HCT116 (cell line): ENCODE measurements at regions not wholly inside any gene's neighbourhood (a gene's known extent, or its start where the extent isn't known, plus 50 kb on each side); places are given as distances from the start of the nearest gene placed in this dataset.

Experiments
- ATAC-seq: fragments of 200-7000 bp; cut with Tn5 transposase; 2 replicates; pipeline ENCODE4 v1.9.1; 2020; ENCODE audit warnings: mild to moderate bottlenecking, moderate library complexity
- BruUV-seq: library from RNA; stranded (reverse); fragments of 400-500 nt; replicated peaks from 2 replicates; lab custom pipeline; 2021; lab: Mats Ljungman, UMichigan
- CTCF ChIA-PET: fragments of 300-600 bp; sonication (Branson Sonifier 250); formaldehyde crosslinking; loops from one replicate; lab custom pipeline; 2021; ENCODE audit warnings: antibody characterized with exemption; lab: Charles Lee
- POLR2A ChIA-PET: fragments of 300-600, 350-600 bp; sonication (Branson Sonifier 250); formaldehyde crosslinking; loops from one replicate; lab custom pipeline; 2021; ENCODE audit warnings: antibody characterized with exemption; lab: Charles Lee
- RAD21 ChIA-PET, 2 experiments: fragments of 300-600 bp; sonication (Branson Sonifier 250); formaldehyde crosslinking; loops; one replicate each; lab custom pipeline; 2023; ENCODE audit warnings: low total read pairs in 2 of 2; ENCODE audit not compliant: uncharacterized antibody in 2 of 2, unreplicated experiment in 2 of 2, low non-redundant PET in 1 of 2; lab: Charles Lee
- DNase-seq: peaks from one replicate; pipeline ENCODE4 v3.0.0-alpha.2; 2010; ENCODE audit warnings: low read depth, low spot score
- H2AFZ ChIP-seq: fragments of 200-600 bp; shearing (Covaris generic), sonication (generic); 2 replicates; pipeline ENCODE4 v1.6.1; 2017; ENCODE audit warnings: low read depth, mixed run types, mixed read lengths, antibody characterized with exemption, low read length; ENCODE audit not compliant: poor library complexity, severe bottlenecking
- H3K27ac ChIP-seq: 2 replicates; pipeline ENCODE4 v1.5.1; 2012; ENCODE audit warnings: low read depth, low read length
- H3K27me3 ChIP-seq: fragments of 200-600 bp; sonication (generic); 2 replicates; pipeline ENCODE4 v1.6.1; 2016; ENCODE audit warnings: mixed run types, low read length, mixed read lengths; ENCODE audit not compliant: insufficient read depth
- H3K36me3 ChIP-seq, 2 experiments: fragments of 200-500 bp in 1 of 2; fragments of 200-600 bp in 1 of 2; sonication (Bioruptor generic) in 1 of 2; sonication (generic) in 1 of 2; 2 replicates each; pipeline versions ENCODE4 v1.5.1 to v1.6.1; 2014 to 2016; ENCODE audit warnings: low read length in 2 of 2, inconsistent platforms in 1 of 2, mixed read lengths in 1 of 2, mixed run types in 1 of 2; ENCODE audit not compliant: insufficient read depth in 2 of 2, control insufficient read depth in 1 of 2
- H3K4me1 ChIP-seq, 2 experiments: fragments of 200-600 bp in 1 of 2; sonication (generic) in 1 of 2; 2 replicates each; pipeline versions ENCODE4 v1.5.1 to v1.6.1; 2012 to 2017; ENCODE audit warnings: low read length in 2 of 2, inconsistent platforms in 1 of 2, mild to moderate bottlenecking in 1 of 2, mixed read lengths in 1 of 2, mixed run types in 1 of 2, moderate library complexity in 1 of 2; ENCODE audit not compliant: insufficient read depth in 2 of 2, control insufficient read depth in 1 of 2
- H3K4me2 ChIP-seq: fragments of 200-600 bp; sonication (generic); 2 replicates; pipeline ENCODE4 v1.6.1; 2017; ENCODE audit warnings: mixed run types, low read length, mixed read lengths
- H3K4me3 ChIP-seq, 2 experiments: fragments of 200-600 bp in 1 of 2; sonication (generic) in 1 of 2; replicated peaks in 1 of 2; 2 replicates each; pipeline ENCODE4 v1.5.1; 2011 to 2016; ENCODE audit warnings: low read length in 2 of 2, control low read depth in 1 of 2, low read depth in 1 of 2, mild to moderate bottlenecking in 1 of 2, mixed read lengths in 1 of 2, mixed run types in 1 of 2
- H3K79me2 ChIP-seq: fragments of 200-600 bp; sonication (generic); 2 replicates; pipeline ENCODE4 v1.6.1; 2017; ENCODE audit warnings: mild to moderate bottlenecking, mixed run types, low read length, moderate library complexity, mixed read lengths; ENCODE audit not compliant: insufficient read depth
- H3K9ac ChIP-seq: fragments of 200-600 bp; sonication (generic); 2 replicates; pipeline ENCODE4 v1.6.1; 2016; ENCODE audit warnings: low read length, mixed read lengths
- H3K9me2 ChIP-seq: fragments of 200-600 bp; sonication (generic), shearing (Covaris generic); 2 replicates; pipeline ENCODE4 v1.6.1; 2017; ENCODE audit warnings: mixed run types, mild to moderate bottlenecking, moderate library complexity; ENCODE audit not compliant: insufficient read depth
- H3K9me3 ChIP-seq, 2 experiments: fragments of 200-500 bp in 1 of 2; fragments of 200-600 bp in 1 of 2; sonication (Bioruptor generic) in 1 of 2; sonication (generic) in 1 of 2; 2 replicates each; pipeline ENCODE4 v1.6.1; 2014 to 2017; ENCODE audit warnings: low read length in 2 of 2, mixed read lengths in 2 of 2, inconsistent platforms in 1 of 2, low read depth in 1 of 2, mild to moderate bottlenecking in 1 of 2, mixed run types in 1 of 2, moderate library complexity in 1 of 2; ENCODE audit not compliant: control insufficient read depth in 1 of 2, insufficient read depth in 1 of 2
- H4K20me1 ChIP-seq: fragments of 200-600 bp; sonication (generic), shearing (Covaris generic); 2 replicates; pipeline ENCODE4 v1.6.1; 2017; ENCODE audit warnings: mixed run types, mild to moderate bottlenecking, moderate library complexity; ENCODE audit not compliant: insufficient read depth
- ATF3 ChIP-seq: IDR thresholded peaks from 2 replicates; pipeline ENCODE4 v1.6.1; 2012
- CBX3 ChIP-seq: IDR thresholded peaks from 2 replicates; pipeline ENCODE4 v1.6.1; 2012; ENCODE audit warnings: low read depth
- CEBPB ChIP-seq: IDR thresholded peaks from 2 replicates; pipeline ENCODE4 v1.6.1; 2012; ENCODE audit warnings: low read depth
- ELF1 ChIP-seq: IDR thresholded peaks from 2 replicates; pipeline ENCODE4 v1.6.1; 2012; ENCODE audit warnings: low read depth, borderline replicate concordance
- EZH2 ChIP-seq: fragments of 200-600 bp; sonication (generic); IDR thresholded peaks from 2 replicates; pipeline ENCODE4 v1.6.1; 2017; ENCODE audit warnings: antibody characterized with exemption, mixed run types
- EZH2phosphoT487 ChIP-seq: fragments of 200-600 bp; IDR thresholded peaks from 2 replicates; pipeline ENCODE4 v1.6.1; 2018; ENCODE audit warnings: antibody characterized with exemption, borderline replicate concordance
- FOSL1 ChIP-seq: IDR thresholded peaks from 2 replicates; pipeline ENCODE4 v1.6.1; 2012; ENCODE audit warnings: low read depth
- POLR2AphosphoS5 ChIP-seq: IDR thresholded peaks from 2 replicates; pipeline ENCODE4 v1.6.1; 2011; ENCODE audit warnings: mild to moderate bottlenecking, low read depth, low read length, moderate library complexity
- SIN3A ChIP-seq: IDR thresholded peaks from 2 replicates; pipeline ENCODE4 v1.6.1; 2012; ENCODE audit warnings: low read depth
- SP1 ChIP-seq: IDR thresholded peaks from 2 replicates; pipeline ENCODE4 v1.6.1; 2012; ENCODE audit warnings: low read depth
- SRF ChIP-seq: IDR thresholded peaks from 2 replicates; pipeline ENCODE4 v1.6.1; 2012; ENCODE audit warnings: low read depth
- TCF7L2 ChIP-seq: IDR thresholded peaks from 2 replicates; pipeline ENCODE4 v1.7.0; 2011; ENCODE audit warnings: borderline replicate concordance, inconsistent platforms; ENCODE audit not compliant: insufficient read depth, insufficient read length; ENCODE audit errors: extremely low read depth
- ZFX ChIP-seq: fragments of 450-650 bp; IDR thresholded peaks from 2 replicates; pipeline ENCODE4 v1.6.1; 2017
- ZNF274 ChIP-seq: fragments of 200-500 bp; sonication (Bioruptor generic); IDR thresholded peaks from 2 replicates; pipeline ENCODE4 v1.6.1; 2014; ENCODE audit warnings: mild to moderate bottlenecking, low read depth, low read length, inconsistent platforms
- intact Hi-C: fragments of 100-400 bp; cut with micrococcal nuclease; formaldehyde crosslinking; loops from 2 replicates; pipeline ENCODE4 v1.10.0; 2022
- TF ChIP-seq, protein P1 (sequence below): IDR thresholded peaks from 2 replicates; pipeline ENCODE4 v1.6.1; 2011; ENCODE audit warnings: mild to moderate bottlenecking, low read length, moderate library complexity; ENCODE audit not compliant: insufficient replicate concordance; ENCODE audit errors: extremely low read depth
- TF ChIP-seq, protein P2 (sequence below), 3 experiments: fragments of 200-600 bp in 1 of 3; sonication (generic) in 1 of 3; IDR thresholded peaks in 2 of 3; conservative IDR thresholded peaks in 1 of 3; 2 replicates each; pipeline ENCODE4 v1.5.1; 2012 to 2017; ENCODE audit warnings: low read depth in 2 of 3, low read length in 2 of 3, antibody characterized with exemption in 1 of 3, borderline replicate concordance in 1 of 3, control low read depth in 1 of 3, mild to moderate bottlenecking in 1 of 3, mixed read lengths in 1 of 3, mixed run types in 1 of 3, moderate library complexity in 1 of 3; ENCODE audit not compliant: insufficient read depth in 1 of 3

DNA sequence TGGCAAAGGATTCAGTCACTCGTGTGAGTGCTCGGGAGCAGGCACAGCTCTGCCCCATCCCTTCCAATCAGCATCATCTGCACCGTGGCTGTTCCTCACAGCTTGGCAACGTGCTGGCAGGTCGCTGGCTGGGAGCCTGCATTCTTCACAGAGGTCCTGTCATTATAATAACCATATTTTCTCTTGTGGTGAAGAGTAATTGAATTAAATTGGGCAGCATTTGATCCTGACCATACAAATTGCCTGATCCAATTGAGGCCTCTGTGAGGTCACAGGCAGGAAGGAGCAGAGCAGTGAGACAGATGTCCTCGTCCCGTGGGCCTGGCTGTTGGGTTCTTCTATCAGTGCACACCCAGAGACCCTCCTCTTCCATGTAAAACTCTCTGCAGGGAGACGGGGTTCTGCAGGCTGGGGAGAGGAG is 407.8 kb downstream of the COG6 start:
- RAD21 ChIA-PET, result no interaction called here
- intact Hi-C loops, result loop anchor here (10.0 kb wide), 1 partner anchor 342 kb away; no protein-coding TSS in a partner anchor

DNA sequence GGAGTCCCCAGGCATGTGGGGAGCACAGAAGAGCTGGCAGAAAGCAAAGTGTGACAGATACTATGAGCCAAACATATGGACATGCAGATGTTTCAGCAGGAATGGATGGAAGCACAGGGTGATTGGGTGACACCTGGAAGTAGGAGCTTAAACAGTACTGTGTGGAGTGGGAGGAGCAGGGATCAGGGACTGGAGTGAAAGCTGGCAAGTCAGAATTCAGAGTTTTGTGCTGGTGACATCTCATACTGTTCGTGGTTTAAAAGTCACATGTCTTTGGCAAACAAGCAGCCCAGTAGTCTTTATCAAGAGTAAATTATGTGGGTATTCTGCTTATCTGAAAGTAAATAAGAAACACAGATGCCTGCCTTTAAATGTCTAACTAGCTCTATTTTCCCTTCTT is 408.2 kb downstream of the COG6 start:
- no peak overlapping the region for H3K4me3 ChIP-seq
- H3K4me2 ChIP-seq, result no peak overlapping the region
- peaks cover 0 to 8% of the 10 kb centered on the region in 2 experiments; a peak in 2 of 4 replicates for H3K4me1 ChIP-seq
- intact Hi-C loops, result loop anchor here (10.0 kb wide), 1 partner anchor 341 kb away; no protein-coding TSS in a partner anchor
- no peak overlapping the region for H3K9ac ChIP-seq
- no peak overlapping the region for H2AFZ ChIP-seq
- BruUV-seq, result no TSS peak
- no peak overlapping the region for H3K27ac ChIP-seq
- no peaks in the 10 kb centered on the region for H4K20me1 ChIP-seq
- POLR2A ChIA-PET, result no interaction called here
- H3K9me2 ChIP-seq, result 0 out of 2 replicates have a peak, but pooled peaks cover 4% of the 10 kb centered on the region
- RAD21 ChIA-PET, result no interaction called here
- no peaks in the 10 kb centered on the region for H3K36me3 ChIP-seq
- CTCF ChIA-PET, result no interaction called here
- ATAC-seq (no peak), DNase-seq (no peak)
- no peaks in the 10 kb centered on the region for H3K27me3 ChIP-seq
- H3K79me2 ChIP-seq, result no peaks in the 10 kb centered on the region
- no peaks in the 10 kb centered on the region for H3K9me3 ChIP-seq
- TF ChIP-seq SIN3A, result no peak
- no peak for TF ChIP-seq ELF1
- TF ChIP-seq CEBPB, result no peak
- TF ChIP-seq FOSL1, result no peak
- no peak for TF ChIP-seq EZH2phosphoT487
- no peak for TF ChIP-seq POLR2AphosphoS5
- no peak for TF ChIP-seq ZNF274
- no peak for TF ChIP-seq SP1
- TF ChIP-seq EZH2, result no peak
- TF ChIP-seq, protein P1, sequence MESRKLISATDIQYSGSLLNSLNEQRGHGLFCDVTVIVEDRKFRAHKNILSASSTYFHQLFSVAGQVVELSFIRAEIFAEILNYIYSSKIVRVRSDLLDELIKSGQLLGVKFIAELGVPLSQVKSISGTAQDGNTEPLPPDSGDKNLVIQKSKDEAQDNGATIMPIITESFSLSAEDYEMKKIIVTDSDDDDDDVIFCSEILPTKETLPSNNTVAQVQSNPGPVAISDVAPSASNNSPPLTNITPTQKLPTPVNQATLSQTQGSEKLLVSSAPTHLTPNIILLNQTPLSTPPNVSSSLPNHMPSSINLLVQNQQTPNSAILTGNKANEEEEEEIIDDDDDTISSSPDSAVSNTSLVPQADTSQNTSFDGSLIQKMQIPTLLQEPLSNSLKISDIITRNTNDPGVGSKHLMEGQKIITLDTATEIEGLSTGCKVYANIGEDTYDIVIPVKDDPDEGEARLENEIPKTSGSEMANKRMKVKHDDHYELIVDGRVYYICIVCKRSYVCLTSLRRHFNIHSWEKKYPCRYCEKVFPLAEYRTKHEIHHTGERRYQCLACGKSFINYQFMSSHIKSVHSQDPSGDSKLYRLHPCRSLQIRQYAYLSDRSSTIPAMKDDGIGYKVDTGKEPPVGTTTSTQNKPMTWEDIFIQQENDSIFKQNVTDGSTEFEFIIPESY, result no peak
- TF ChIP-seq, protein P2, sequence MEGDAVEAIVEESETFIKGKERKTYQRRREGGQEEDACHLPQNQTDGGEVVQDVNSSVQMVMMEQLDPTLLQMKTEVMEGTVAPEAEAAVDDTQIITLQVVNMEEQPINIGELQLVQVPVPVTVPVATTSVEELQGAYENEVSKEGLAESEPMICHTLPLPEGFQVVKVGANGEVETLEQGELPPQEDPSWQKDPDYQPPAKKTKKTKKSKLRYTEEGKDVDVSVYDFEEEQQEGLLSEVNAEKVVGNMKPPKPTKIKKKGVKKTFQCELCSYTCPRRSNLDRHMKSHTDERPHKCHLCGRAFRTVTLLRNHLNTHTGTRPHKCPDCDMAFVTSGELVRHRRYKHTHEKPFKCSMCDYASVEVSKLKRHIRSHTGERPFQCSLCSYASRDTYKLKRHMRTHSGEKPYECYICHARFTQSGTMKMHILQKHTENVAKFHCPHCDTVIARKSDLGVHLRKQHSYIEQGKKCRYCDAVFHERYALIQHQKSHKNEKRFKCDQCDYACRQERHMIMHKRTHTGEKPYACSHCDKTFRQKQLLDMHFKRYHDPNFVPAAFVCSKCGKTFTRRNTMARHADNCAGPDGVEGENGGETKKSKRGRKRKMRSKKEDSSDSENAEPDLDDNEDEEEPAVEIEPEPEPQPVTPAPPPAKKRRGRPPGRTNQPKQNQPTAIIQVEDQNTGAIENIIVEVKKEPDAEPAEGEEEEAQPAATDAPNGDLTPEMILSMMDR (IDR thresholded peaks at IDR 0.05 in 2 of 3, conservative IDR thresholded peaks at IDR 0.05 in 1 of 3; ENCODE audit: borderline replicate concordance in 1 of 3, insufficient read depth in 1 of 3, low read depth in 2 of 3, low read length in 2 of 3), result no peak
- no peak for TF ChIP-seq CBX3
- no peak for TF ChIP-seq ZFX
- TF ChIP-seq TCF7L2, result no peak
- TF ChIP-seq SRF, result no peak

More for the DNA sequence above, 407.8 kb downstream of the COG6 start:
- ATAC-seq (no peak), DNase-seq (no peak)
- H3K4me1 ChIP-seq, result peaks cover 0 to 8% of the 10 kb centered on the region in 2 experiments; a peak in 2 of 4 replicates
- no peak overlapping the region for H2AFZ ChIP-seq
- no peak overlapping the region for H3K9ac ChIP-seq
- H3K27me3 ChIP-seq, result no peaks in the 10 kb centered on the region
- no peak overlapping the region for H3K4me3 ChIP-seq
- H3K27ac ChIP-seq, result no peak overlapping the region
- no TSS peak for BruUV-seq
- H3K36me3 ChIP-seq, result no peaks in the 10 kb centered on the region
- no peaks in the 10 kb centered on the region for H4K20me1 ChIP-seq
- no peak for TF ChIP-seq ELF1
- no peak for TF ChIP-seq SP1
- TF ChIP-seq ATF3, result no peak
- H3K79me2 ChIP-seq, result no peaks in the 10 kb centered on the region
- ChIA-PET POLR2A (no interaction called here), CTCF (no interaction called here)
- 0 out of 2 replicates have a peak, but pooled peaks cover 4% of the 10 kb centered on the region for H3K9me2 ChIP-seq
- H3K4me2 ChIP-seq, result no peak overlapping the region
- no peaks in the 10 kb centered on the region for H3K9me3 ChIP-seq
